ENCODE measurements at regions not wholly inside any gene's neighbourhood (a gene's known extent, or its start where the extent isn't known, plus 50 kb on each side); places are given as distances from the start of the nearest gene placed in this dataset.

- TF ChIP-seq, protein P1, sequence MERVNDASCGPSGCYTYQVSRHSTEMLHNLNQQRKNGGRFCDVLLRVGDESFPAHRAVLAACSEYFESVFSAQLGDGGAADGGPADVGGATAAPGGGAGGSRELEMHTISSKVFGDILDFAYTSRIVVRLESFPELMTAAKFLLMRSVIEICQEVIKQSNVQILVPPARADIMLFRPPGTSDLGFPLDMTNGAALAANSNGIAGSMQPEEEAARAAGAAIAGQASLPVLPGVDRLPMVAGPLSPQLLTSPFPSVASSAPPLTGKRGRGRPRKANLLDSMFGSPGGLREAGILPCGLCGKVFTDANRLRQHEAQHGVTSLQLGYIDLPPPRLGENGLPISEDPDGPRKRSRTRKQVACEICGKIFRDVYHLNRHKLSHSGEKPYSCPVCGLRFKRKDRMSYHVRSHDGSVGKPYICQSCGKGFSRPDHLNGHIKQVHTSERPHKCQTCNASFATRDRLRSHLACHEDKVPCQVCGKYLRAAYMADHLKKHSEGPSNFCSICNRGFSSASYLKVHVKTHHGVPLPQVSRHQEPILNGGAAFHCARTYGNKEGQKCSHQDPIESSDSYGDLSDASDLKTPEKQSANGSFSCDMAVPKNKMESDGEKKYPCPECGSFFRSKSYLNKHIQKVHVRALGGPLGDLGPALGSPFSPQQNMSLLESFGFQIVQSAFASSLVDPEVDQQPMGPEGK (CRISPR knock-in tag; IDR thresholded peaks at IDR 0.05) = 0 out of 2 replicates have a peak, but pooled peaks have one; percentile 20
- TF ChIP-seq JUNB (CRISPR knock-in tag; IDR thresholded peaks at IDR 0.05; ENCODE audit: borderline replicate concordance) = no peak
- TF ChIP-seq, protein P2, sequence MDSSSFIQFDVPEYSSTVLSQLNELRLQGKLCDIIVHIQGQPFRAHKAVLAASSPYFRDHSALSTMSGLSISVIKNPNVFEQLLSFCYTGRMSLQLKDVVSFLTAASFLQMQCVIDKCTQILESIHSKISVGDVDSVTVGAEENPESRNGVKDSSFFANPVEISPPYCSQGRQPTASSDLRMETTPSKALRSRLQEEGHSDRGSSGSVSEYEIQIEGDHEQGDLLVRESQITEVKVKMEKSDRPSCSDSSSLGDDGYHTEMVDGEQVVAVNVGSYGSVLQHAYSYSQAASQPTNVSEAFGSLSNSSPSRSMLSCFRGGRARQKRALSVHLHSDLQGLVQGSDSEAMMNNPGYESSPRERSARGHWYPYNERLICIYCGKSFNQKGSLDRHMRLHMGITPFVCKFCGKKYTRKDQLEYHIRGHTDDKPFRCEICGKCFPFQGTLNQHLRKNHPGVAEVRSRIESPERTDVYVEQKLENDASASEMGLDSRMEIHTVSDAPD (CRISPR knock-in tag; IDR thresholded peaks at IDR 0.05) = no peak
- TF ChIP-seq ZNF224 (CRISPR knock-in tag; IDR thresholded peaks at IDR 0.05) = no peak
- no peak for TF ChIP-seq HOXA3 (CRISPR knock-in tag; IDR thresholded peaks at IDR 0.05)
- peak; percentile 85; the same call in 1 of the 2 replicates for TF ChIP-seq ZNF710 (CRISPR knock-in tag; IDR thresholded peaks at IDR 0.05; ENCODE audit: borderline replicate concordance)
- TF ChIP-seq KLF11 (CRISPR knock-in tag; IDR thresholded peaks at IDR 0.05) = no peak
- no peak for TF ChIP-seq MEF2D (CRISPR knock-in tag; IDR thresholded peaks at IDR 0.05)
- TF ChIP-seq ZNF318 (CRISPR knock-in tag; IDR thresholded peaks at IDR 0.05) = no peak
- TF ChIP-seq ZNF800 (CRISPR knock-in tag; IDR thresholded peaks at IDR 0.05) = no peak
- no peak for TF ChIP-seq KDM2A (CRISPR knock-in tag; IDR thresholded peaks at IDR 0.05; ENCODE audit: borderline replicate concordance, low read depth)
- no peak for TF ChIP-seq SATB2 (CRISPR knock-in tag; IDR thresholded peaks at IDR 0.05)
Measured at GRCh38 chr2:215532844-215533243, 97.0 kb upstream of the FN1 start (continued).

Measured in HepG2 (cell line).